Liver (tissue), 3 donors: ENCODE measurements at regions not wholly inside any gene's neighbourhood (a gene's known extent, or its start where the extent isn't known, plus 50 kb on each side); places are given as distances from the start of the nearest gene placed in this dataset.

Experiments used
- CTCF ChIP-seq: fragments of 150-350 bp; IDR thresholded peaks from 2 replicates; pipeline ENCODE4 v1.5.1; 2017; ENCODE audit warnings: improper control_type of control experiment, low read depth, low read length; ENCODE audit not compliant: missing input control
- FOXA2 ChIP-seq: IDR thresholded peaks from 2 replicates; pipeline ENCODE4 v1.6.1; 2016; ENCODE audit warnings: antibody characterized with exemption
- JUND ChIP-seq, 2 donors: IDR thresholded peaks; 2 replicates each; pipeline ENCODE4 v1.6.1; 2016; ENCODE audit warnings: antibody characterized with exemption in 2 of 2
- MAX ChIP-seq: IDR thresholded peaks from 2 replicates; pipeline ENCODE4 v1.6.1; 2016; ENCODE audit warnings: antibody characterized with exemption
- donor health status: healthy.
- donor health status: healthy.

GRCh38 chr18:78658531-78658930 lies 321.1 kb upstream of the SALL3 start:
- TF ChIP-seq CTCF: no peak
- TF ChIP-seq JUND (IDR thresholded peaks at IDR 0.05): no peak
- TF ChIP-seq FOXA2: no peak
- no peak for TF ChIP-seq MAX
